T-helper 1 cell treated with Interleukin-12 subunit alpha and Interleukin-12 subunit beta and Interleukin-4 antibody, amounts not matched to agents 30 ng/mL and 1 ng/mL, for 36 hours (primary cell): ENCODE measurements at regions not wholly inside any gene's neighbourhood (a gene's known extent, or its start where the extent isn't known, plus 50 kb on each side); places are given as distances from the start of the nearest gene placed in this dataset.
"Not testable (repeated sequence)": the region's sequence is repeated elsewhere in the genome, so short reads cannot be mapped to it uniquely, and the experiment has no call there.

Experiments used
- intact Hi-C: fragments of 100-400 bp; cut with micrococcal nuclease; formaldehyde crosslinking; loops from one replicate; pipeline ENCODE4 v1.15.1; 2024

DNA sequence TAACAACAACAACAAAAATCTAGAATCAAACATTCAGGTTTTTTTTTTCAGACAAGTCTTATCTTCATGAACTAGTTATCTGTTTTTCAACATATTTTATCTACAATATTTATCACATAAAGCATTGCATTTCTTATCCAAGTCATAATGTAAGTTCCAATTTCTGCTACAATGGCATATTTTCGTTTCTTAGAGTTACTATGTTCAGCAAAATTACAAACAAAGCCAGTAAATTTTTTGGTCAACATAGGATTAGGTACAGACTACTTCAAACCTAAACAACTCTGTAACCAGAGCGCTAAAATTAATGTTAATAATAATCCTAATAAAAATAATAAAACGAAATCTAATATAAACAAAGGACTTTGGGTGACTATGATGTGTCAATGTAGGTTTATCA lies 165.4 kb upstream of the TACR3 start:
- intact Hi-C loops = no loop called here

DNA sequence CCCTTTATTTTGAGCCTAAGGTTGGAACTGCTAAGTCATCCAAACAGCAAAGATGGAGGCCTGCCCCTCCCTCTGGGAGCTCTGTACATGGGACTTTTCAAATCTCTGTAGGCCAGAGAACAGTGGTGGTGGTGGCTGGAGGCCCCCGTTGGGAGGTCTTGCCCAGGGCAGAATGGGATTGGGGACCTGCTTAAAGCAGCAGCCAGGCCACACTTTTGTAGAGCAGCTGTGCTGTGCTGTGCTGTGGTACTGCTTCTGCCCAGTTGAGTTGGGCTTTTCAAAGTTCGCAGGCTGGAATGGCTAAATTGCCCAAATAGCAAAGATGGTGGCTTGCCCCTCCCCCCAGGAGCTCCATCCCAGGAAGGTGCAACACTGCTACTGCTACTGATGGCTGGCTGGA lies 147.5 kb upstream of the TACR3 start:
- intact Hi-C loops = no loop called here

DNA sequence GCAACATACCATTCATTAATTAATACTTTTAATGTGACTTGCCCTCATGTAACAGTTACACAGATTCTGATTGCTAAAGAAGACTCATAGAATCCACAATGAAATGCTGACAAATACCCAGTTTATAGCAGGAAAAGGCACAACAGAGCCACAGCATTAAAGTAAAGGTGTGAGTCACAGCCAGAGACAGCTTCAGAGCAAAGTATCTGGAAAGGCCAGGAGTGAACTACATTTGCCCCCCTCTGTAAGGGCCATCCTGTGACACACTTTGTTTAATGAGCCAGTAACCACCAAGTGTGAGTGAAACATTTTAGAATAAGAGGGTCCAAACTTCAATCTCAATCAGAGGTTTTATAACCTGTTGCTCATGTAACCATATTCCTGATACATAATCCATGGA lies 133.8 kb upstream of the TACR3 start:
- intact Hi-C loops = no loop called here

DNA sequence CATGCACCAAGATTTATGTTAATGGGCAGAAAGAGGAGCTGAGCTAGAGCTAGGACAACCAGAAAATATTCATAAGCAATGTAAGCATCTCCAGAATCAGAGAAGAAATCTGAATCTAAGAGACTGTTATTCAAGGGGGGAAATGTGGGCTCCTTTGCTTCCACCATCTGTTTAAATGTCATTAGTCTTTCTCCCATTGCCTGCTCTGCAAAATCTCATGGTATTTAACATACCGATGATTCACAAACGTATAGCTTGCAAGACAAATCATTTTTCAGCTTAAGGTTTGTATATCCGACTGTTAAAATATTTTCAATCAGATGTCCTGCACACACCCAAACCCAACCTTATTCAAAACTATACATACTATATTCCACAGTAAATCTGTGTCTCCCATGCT lies 133.4 kb upstream of the TACR3 start:
- intact Hi-C loops = no loop called here

DNA sequence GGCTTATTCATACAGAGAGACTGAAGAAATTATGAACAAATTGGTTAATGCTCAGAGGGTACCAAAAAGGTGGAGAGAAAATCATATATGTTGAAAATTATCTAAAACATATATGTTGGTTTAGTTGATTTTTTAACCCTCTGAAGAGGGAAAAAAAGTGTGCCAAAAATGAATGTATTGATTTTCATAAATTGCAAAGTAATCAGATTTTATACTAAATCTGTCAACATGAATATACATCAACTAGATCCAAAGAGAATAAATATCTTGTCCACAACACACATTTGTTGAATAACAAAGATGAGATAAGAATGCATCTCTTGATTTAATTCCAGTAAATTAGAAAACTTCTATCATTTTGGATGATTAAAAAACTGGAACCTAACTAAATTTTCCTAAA lies 125.3 kb upstream of the TACR3 start:
- intact Hi-C loops = no loop called here

DNA sequence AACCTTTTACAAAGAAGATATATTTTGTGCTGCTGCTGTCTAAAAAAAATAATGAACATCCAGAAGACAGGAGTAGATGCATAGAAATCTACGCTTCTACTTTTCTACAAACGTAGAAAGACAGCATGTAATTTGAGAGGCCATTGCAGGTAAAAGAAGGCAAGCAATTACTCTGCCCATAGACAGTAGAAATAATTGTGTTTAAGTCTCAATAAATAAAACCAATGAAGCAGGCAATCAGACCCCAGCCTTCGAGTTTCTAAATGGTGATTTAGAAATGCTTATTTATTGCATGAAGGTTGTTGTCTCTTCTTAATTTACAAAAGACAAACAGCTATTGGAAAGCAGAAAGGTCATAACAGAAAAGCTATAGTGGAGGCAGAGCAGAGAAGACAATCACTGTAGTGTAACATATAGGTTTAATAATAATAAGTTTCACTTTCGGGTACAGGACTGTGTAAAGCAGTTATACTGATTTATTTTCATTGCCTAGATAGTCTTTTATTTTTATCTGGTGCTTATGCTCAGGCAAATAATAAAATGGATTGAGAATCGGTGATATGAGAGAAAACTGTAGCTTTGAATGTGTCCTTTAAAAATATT lies 123.0 kb upstream of the TACR3 start:
- intact Hi-C loops = no loop called here

DNA sequence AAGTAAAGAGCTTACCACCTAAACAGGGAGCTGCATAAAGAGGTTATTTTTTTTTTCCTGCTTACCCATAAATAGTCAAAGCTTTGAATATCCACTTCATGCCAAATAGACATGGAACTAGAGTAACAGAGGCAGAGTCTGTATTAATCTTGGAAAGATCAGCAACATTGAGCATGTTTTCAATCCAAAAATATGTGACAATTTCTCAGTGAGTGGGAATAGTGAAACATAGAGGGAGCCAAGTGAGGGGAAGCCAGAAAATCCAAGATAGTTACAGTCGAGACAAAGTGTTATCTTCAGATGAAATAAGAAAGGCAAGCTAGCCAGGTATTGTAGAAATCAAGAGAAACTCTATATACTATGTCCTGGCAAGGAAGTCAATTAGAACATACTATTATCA lies 122.3 kb upstream of the TACR3 start:
- intact Hi-C loops = no loop called here

DNA sequence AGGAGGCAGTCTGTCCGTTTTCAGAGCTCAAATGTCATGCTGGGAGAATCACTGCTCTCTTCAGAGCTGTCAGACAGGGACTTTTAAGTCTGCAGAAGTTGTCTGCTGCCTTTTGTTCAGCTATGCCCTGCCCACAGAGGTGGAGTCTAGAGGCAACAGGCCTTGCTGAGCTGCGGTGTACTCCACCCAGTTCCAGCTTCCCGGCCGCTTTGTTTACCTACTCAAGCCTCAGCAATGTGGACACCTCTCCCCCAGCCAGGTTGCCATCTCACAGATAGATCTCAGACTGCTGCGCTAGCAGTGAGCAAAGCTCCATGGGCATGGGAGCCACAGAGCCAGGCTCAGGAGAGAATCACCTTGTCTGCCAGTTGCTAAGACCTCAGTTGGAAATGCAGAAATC lies 90.5 kb upstream of the TACR3 start:
- intact Hi-C loops = not testable (repeated sequence)

DNA sequence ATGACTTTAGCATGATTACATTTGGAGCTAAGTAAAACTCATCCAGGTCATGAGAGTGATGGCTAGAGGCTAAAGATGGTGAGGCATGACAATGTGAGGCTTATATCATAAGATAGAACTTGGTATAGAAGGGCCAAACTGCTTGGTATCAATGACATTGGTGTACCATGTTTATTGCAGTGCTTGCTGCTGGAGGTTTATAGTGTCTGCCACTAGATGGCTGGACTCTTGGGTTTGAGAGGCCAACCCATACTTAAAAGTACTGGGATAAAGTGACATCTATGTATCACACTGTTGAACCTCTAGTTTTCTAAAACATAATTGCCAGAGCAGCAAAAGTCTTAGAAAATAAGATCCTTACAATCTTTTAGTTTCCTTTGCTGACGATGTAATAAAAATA lies 83.0 kb upstream of the TACR3 start:
- intact Hi-C loops = no loop called here

DNA sequence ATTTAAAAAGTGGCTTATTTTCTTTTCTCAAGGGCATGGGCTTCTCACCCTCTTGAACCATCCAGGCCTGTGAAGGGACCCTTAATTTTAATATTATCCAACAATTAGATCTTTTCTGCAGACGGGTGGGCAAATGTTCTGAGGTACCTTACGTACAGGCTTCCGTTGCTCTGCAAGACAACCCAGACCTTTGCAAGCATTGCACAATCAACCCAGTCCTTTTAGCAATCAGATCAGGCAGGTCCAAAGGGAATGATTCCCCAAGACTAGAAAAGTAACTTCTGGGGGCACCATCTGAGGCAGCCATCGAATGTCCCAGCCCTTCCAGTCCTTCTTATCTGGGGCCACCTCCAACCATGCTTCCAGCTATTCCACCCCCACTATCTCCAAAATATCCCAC lies 67.3 kb upstream of the TACR3 start:
- intact Hi-C loops = no loop called here

DNA sequence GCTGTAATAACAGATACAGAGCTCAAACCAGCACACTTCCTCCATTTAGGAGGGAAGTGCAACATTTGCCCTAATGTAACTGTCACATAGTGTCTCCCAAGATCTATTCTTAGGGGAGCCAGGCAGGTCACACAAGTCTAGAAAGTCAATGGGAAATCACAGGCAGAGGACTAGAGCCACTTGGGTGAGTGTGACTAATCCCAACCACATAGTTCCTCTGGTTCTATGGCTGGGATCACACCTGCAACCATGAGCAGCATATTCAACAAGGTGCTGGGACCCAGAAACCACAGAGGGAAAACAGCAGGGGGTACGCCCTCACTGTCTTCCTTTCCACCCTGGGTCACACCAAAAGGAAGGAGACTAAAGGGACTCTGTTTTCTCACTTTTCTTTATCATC lies 66.8 kb upstream of the TACR3 start:
- intact Hi-C loops = no loop called here

DNA sequence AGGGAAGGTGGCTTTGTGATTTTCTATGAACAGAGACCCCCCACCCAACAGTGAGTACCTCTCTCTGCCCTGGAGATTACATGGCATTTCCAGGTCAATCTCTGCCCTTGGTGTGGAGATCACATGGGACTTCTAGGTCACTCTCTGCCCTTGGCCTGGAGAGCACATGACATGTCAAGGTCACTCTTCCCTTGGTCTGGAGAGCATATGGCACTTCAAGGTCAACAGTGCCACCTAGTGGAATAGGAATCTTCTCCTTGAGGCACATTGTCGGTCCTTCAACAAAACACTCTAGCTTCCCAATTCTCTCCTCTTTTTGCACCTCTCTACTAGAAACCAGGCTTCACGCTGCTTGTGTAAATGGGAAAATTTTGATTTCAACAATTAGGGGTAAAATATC lies 66.2 kb upstream of the TACR3 start:
- intact Hi-C loops = no loop called here

DNA sequence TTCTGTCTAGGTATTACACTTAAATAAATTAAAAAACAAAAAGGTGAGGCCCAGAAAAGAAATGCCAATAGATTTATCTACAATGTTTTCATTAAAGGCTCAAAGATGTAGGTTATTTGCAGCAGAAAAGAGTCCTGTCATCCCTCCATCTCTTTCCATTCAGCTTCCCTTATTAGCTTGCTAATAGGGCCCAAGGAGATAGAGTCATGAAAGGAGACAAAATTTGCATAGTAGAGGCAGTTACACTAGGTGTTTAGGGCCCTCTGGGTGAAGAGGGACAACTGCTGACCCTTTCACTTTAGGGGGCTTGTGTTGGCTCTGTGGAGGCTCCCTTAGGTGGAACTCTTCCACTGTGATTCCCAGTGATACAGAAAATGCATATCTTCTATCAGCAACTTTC lies 58.4 kb upstream of the TACR3 start:
- intact Hi-C loops = no loop called here

DNA sequence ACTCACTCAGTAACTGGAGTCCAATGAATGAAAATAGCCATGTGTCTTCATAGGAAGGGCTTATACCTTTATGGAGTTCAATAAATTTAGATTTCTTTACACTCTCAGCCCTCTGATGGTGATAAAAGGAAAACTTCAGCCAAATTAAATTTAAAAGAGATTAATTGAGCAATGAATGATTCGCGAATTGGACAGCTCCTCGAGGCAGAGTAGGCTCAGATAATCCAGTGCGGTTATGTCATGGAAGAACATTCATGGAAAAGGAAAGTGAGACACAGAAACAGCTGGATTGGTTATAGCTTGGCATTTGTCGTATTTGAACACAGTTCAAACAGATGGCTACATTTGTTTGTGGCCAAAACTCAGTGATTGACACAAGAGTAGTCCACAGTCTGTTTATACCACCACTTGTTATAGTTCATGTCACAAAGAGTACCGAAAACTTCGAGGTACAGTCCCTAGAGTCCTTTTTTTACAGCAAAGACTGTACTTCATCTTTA lies 54.6 kb upstream of the TACR3 start:
- intact Hi-C loops = no loop called here

DNA sequence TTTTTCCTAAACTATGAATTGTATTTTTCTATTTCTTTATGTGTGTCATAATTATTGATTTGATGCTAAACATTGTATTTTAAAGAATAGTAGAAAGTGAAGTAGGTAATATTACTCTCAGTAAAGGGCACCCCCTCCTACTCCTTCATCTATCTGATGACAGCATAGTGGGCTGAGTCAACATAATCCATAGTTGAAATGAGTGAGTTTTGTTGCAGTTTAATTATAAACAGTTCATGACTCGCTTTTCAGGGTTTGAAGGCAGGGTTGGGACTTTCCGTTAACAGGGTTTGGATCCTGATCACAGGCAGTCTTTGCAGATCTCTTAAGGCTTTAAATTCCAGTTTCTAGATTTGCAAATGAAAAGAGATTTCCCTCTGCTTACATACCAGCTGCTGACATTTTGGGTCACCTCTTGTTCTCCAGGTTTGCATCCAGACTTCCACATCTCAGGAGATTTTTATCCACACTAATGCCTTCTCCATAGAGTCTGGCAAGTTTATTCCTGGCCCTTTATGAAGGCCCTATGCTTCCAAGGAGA lies 54.0 kb upstream of the TACR3 start:
- intact Hi-C loops = no loop called here
